ENCODE measurements at regions not wholly inside any gene's neighbourhood (a gene's known extent, or its start where the extent isn't known, plus 50 kb on each side); places are given as distances from the start of the nearest gene placed in this dataset.

DNA sequence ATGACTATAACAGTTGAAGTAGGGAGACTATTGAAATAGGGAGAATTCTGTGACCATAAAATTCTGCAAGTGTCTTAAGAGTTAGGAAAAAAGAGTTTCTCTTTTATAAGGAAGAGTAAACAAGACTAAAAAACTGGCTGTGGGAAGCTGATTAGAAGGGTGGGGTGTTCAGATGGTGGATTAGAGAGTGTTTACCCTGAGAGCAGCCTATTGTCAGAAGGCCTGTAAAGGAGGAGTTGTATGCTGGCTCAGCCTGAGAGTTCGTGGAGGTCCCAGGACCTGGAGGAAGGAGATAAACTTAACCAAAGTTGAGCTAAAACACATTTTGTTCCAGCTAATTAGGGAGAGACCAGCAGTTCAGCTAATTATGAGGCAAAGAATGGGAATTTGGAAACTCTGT lies 629.7 kb downstream of the PCDH7 start:
- Histone ChIP-seq H3K27ac (ENCODE audit: low read depth, low read length) (no peak overlapping the region), H3K4me1 (ENCODE audit: insufficient read depth, low read length) (no peaks in the 10 kb centered on the region), H3K27me3 (ENCODE audit: insufficient read depth, low read length) (no peaks in the 10 kb centered on the region), H3K36me3 (ENCODE audit: insufficient read depth, low read length) (no peaks in the 10 kb centered on the region), H3K9me3 (ENCODE audit: control insufficient read depth in 1 of 2, low read length in 2 of 2) (no peaks in the 10 kb centered on the region), H3K4me3 (ENCODE audit: low read length in 2 of 2) (no peak overlapping the region)
- intact Hi-C loops (cut with micrococcal nuclease) = no loop called here
- Mint-ChIP-seq H3K9me3 (peaks cover 0 to 7% (median 1%) of the 10 kb centered on the region in 8 donors), H3K4me1 (no peaks in the 10 kb centered on the region), H3K4me3 (no peak overlapping the region), H3K27ac (no peak overlapping the region), H3K36me3 (no peaks in the 10 kb centered on the region), H3K27me3 (no peaks in the 10 kb centered on the region)
- ChIA-PET CTCF (ENCODE audit: partially characterized antibody) (no interaction called here), POLR2A (ENCODE audit: partially characterized antibody) (no interaction called here)
- no peak for DNase-seq

DNA sequence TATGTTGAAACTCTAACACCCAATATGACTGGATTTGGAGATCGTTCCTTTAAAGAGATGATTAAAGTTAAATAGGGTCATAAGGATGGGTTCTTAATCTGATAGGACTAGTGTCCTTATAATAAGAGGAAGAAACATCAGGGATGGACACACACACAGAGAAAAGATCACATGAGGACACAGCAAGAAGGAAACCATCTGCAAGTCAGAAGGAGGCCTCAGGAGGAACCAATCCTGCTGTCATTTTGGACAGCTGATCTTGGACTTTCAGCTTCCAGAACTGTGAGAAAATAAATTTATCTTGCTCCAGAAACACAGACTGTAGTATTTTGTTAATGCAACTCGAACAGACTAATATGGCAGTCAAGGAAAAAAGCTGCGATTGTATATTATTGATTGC lies 631.5 kb downstream of the PCDH7 start:
- no peak overlapping the region for H3K27ac Mint-ChIP-seq
- H3K9me3 Mint-ChIP-seq = peaks cover 0 to 7% (median 3%) of the 10 kb centered on the region in 8 donors
- Histone ChIP-seq H3K4me3 (ENCODE audit: low read length in 2 of 2) (no peak overlapping the region), H3K9me3 (ENCODE audit: control insufficient read depth in 1 of 2, low read length in 2 of 2) (no peaks in the 10 kb centered on the region), H3K36me3 (ENCODE audit: insufficient read depth, low read length) (no peaks in the 10 kb centered on the region), H3K27ac (ENCODE audit: low read depth, low read length) (no peak overlapping the region), H3K27me3 (ENCODE audit: insufficient read depth, low read length) (no peaks in the 10 kb centered on the region), H3K4me1 (ENCODE audit: insufficient read depth, low read length) (no peaks in the 10 kb centered on the region)
- POLR2A ChIA-PET (ENCODE audit: partially characterized antibody) = no interaction called here
- DNase-seq = no peak
- CTCF ChIA-PET (ENCODE audit: partially characterized antibody) = no interaction called here
- H3K4me3 Mint-ChIP-seq = no peak overlapping the region
- H3K4me1 Mint-ChIP-seq = no peaks in the 10 kb centered on the region
- H3K27me3 Mint-ChIP-seq = no peaks in the 10 kb centered on the region
- no peaks in the 10 kb centered on the region for H3K36me3 Mint-ChIP-seq
- intact Hi-C loops (cut with micrococcal nuclease) = no loop called here

DNA sequence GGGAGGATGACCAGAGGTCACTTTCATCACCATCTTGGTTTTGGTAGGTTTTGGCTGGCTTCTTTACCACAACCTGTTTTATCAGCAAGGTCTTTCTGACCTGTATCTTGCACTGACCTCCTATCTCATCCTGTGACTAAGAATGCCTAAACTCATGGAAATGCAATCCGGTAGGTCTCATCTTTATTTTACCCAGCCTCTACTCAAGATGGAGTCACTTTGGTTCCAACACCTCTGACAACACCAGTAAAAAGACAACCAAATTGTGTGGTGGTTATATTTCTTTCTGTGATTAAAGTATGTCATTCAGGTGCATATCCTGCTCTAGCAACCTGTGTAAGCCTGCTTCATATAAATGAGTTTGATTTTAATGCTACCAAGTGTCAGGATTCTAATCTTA lies 636.7 kb downstream of the PCDH7 start:
- Mint-ChIP-seq H3K4me1 (no peaks in the 10 kb centered on the region), H3K27me3 (no peaks in the 10 kb centered on the region), H3K27ac (no peak overlapping the region), H3K9me3 (peaks cover 0 to 4% (median under 1%) of the 10 kb centered on the region in 8 donors), H3K36me3 (no peaks in the 10 kb centered on the region), H3K4me3 (no peak overlapping the region)
- Histone ChIP-seq H3K27ac (ENCODE audit: low read depth, low read length) (no peak overlapping the region), H3K9me3 (ENCODE audit: control insufficient read depth in 1 of 2, low read length in 2 of 2) (no peaks in the 10 kb centered on the region), H3K4me3 (ENCODE audit: low read length in 2 of 2) (no peak overlapping the region), H3K4me1 (ENCODE audit: insufficient read depth, low read length) (no peaks in the 10 kb centered on the region), H3K36me3 (ENCODE audit: insufficient read depth, low read length) (no peaks in the 10 kb centered on the region), H3K27me3 (ENCODE audit: insufficient read depth, low read length) (no peaks in the 10 kb centered on the region)
- ChIA-PET CTCF (ENCODE audit: partially characterized antibody) (no interaction called here), POLR2A (ENCODE audit: partially characterized antibody) (no interaction called here)
- intact Hi-C loops (cut with micrococcal nuclease) = no loop called here
- DNase-seq = no peak

DNA sequence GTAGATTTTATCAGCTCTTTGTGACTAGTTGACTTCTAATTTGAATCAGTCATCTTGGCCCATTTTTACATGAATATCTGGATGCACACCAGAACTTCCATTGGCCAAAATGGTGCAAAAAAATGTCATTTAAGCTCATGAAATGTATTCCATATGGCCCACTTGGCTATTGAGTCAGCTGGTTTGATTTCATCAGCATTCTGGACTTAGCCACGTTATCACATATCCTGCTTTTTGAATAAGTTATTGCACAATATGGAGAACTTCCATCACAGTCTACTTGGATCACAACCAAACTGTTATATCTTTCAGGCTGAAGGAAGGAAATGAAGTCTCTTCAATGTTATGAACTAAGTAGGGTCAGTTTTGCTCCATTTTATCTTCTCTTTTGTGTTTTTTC lies 640.6 kb downstream of the PCDH7 start:
- CTCF ChIA-PET (ENCODE audit: partially characterized antibody) = no interaction called here
- no peak overlapping the region for H3K4me3 ChIP-seq (ENCODE audit: low read length in 2 of 2)
- Mint-ChIP-seq H3K4me3 (no peak overlapping the region), H3K27ac (no peak overlapping the region), H3K9me3 (peaks cover 0 to 6% (median 1%) of the 10 kb centered on the region in 8 donors), H3K36me3 (no peaks in the 10 kb centered on the region), H3K27me3 (no peaks in the 10 kb centered on the region), H3K4me1 (no peaks in the 10 kb centered on the region)
- H3K9me3 ChIP-seq (ENCODE audit: control insufficient read depth in 1 of 2, low read length in 2 of 2) = no peaks in the 10 kb centered on the region
- H3K27ac ChIP-seq (ENCODE audit: low read depth, low read length) = no peak overlapping the region
- H3K27me3 ChIP-seq (ENCODE audit: insufficient read depth, low read length) = no peaks in the 10 kb centered on the region
- no peak for DNase-seq
- H3K36me3 ChIP-seq (ENCODE audit: insufficient read depth, low read length) = no peaks in the 10 kb centered on the region
- intact Hi-C loops (cut with micrococcal nuclease) = no loop called here
- no peaks in the 10 kb centered on the region for H3K4me1 ChIP-seq (ENCODE audit: insufficient read depth, low read length)
- POLR2A ChIA-PET (ENCODE audit: partially characterized antibody) = no interaction called here

DNA sequence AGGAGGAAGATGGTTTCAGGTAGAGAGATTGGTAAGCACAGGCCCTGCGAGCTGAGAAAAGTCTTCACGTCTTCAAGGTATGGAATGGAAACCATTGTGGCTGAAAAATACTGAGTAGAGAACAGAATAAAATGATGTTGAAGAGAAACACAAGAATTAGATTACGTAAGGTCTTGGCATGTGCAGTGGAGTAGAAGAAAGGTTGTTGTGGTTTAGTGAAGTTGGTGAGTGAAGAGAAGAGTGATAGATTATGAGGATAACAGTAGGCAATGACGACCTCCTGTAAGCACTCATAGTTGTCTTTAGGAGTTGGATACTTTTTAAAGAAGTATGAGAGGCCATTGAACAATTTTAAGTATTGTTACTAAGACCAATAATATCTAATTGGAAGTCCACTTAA lies 642.6 kb downstream of the PCDH7 start:
- Histone ChIP-seq H3K36me3 (ENCODE audit: insufficient read depth, low read length) (no peaks in the 10 kb centered on the region), H3K9me3 (ENCODE audit: control insufficient read depth in 1 of 2, low read length in 2 of 2) (no peaks in the 10 kb centered on the region), H3K27ac (ENCODE audit: low read depth, low read length) (no peak overlapping the region), H3K4me1 (ENCODE audit: insufficient read depth, low read length) (no peaks in the 10 kb centered on the region), H3K27me3 (ENCODE audit: insufficient read depth, low read length) (no peaks in the 10 kb centered on the region), H3K4me3 (ENCODE audit: low read length in 2 of 2) (no peak overlapping the region)
- DNase-seq = no peak
- Mint-ChIP-seq H3K4me3 (no peak overlapping the region), H3K36me3 (no peaks in the 10 kb centered on the region), H3K9me3 (peaks cover 0 to 12% (median 1%) of the 10 kb centered on the region in 8 donors), H3K27ac (no peak overlapping the region), H3K4me1 (no peaks in the 10 kb centered on the region), H3K27me3 (no peaks in the 10 kb centered on the region)
- CTCF ChIA-PET (ENCODE audit: partially characterized antibody) = no interaction called here
- POLR2A ChIA-PET (ENCODE audit: partially characterized antibody) = no interaction called here
- intact Hi-C loops (cut with micrococcal nuclease) = no loop called here

DNA sequence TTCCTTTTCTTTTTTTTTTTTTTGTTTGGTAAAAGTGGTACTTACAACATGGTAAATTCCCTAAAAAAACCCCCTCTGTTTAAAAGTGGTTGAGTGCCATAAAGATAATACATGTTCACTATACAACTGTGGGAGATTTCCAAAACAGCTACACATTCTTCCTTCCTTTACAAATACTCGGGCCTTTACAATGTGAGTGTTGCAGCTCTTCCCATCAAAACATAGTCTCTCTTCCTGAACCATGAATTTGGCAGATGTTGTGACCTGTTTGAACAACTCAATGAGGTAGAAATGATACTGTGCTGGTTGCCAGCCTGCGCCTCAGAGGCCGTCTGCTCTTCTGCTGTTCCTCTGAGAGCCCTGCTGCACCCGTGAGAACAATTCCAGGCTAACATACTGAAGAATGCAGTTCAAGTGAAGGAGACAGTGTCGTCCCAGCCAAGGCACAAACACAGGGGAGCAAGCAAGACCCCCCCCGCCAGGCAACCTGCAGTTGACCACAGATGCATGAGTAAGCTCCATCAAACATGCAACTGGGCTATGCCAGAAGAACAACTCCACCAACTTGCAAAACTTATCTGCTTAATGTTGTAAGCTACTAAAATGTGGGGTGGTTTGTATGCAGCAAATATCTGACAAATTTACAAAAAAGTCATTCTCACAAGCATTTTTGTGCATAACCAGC lies 645.0 kb downstream of the PCDH7 start:
- DNase-seq = no peak
- no peaks in the 10 kb centered on the region for H3K27me3 Mint-ChIP-seq
- H3K4me1 ChIP-seq (ENCODE audit: insufficient read depth, low read length) = no peaks in the 10 kb centered on the region
- H3K27ac ChIP-seq (ENCODE audit: low read depth, low read length) = no peak overlapping the region
- H3K36me3 Mint-ChIP-seq = no peaks in the 10 kb centered on the region
- POLR2A ChIA-PET (ENCODE audit: partially characterized antibody) = no interaction called here
- intact Hi-C loops (cut with micrococcal nuclease) = no loop called here
- no peak overlapping the region for H3K27ac Mint-ChIP-seq
- no peaks in the 10 kb centered on the region for H3K27me3 ChIP-seq (ENCODE audit: insufficient read depth, low read length)
- H3K9me3 Mint-ChIP-seq = peaks cover 0 to 12% (median 2%) of the 10 kb centered on the region in 8 donors
- no peak overlapping the region for H3K4me3 ChIP-seq (ENCODE audit: low read length in 2 of 2)
- no peak overlapping the region for H3K4me3 Mint-ChIP-seq
- H3K9me3 ChIP-seq (ENCODE audit: control insufficient read depth in 1 of 2, low read length in 2 of 2) = no peaks in the 10 kb centered on the region
- no peaks in the 10 kb centered on the region for H3K4me1 Mint-ChIP-seq
- no peaks in the 10 kb centered on the region for H3K36me3 ChIP-seq (ENCODE audit: insufficient read depth, low read length)
- CTCF ChIA-PET (ENCODE audit: partially characterized antibody) = interaction anchor here (0.6 kb wide), 1 partner anchor 51 kb away, joined by 3 read pairs; no protein-coding TSS in a partner anchor

GRCh38 chr4:31366041-31366440 lies 645.9 kb downstream of the PCDH7 start:
- intact Hi-C loops (cut with micrococcal nuclease) = no loop called here
- CTCF ChIA-PET (ENCODE audit: partially characterized antibody) = no interaction called here
- H3K4me3 Mint-ChIP-seq = no peak overlapping the region

More at GRCh38 chr4:31366041-31366440, 645.9 kb downstream of the PCDH7 start:
- no peak for DNase-seq
- Mint-ChIP-seq H3K36me3 (no peaks in the 10 kb centered on the region), H3K4me1 (no peaks in the 10 kb centered on the region), H3K27ac (no peak overlapping the region), H3K9me3 (peaks cover 0 to 12% (median 2%) of the 10 kb centered on the region in 8 donors), H3K27me3 (no peaks in the 10 kb centered on the region)
- Histone ChIP-seq H3K9me3 (ENCODE audit: control insufficient read depth in 1 of 2, low read length in 2 of 2) (no peaks in the 10 kb centered on the region), H3K36me3 (ENCODE audit: insufficient read depth, low read length) (no peaks in the 10 kb centered on the region), H3K27me3 (ENCODE audit: insufficient read depth, low read length) (no peaks in the 10 kb centered on the region), H3K4me1 (ENCODE audit: insufficient read depth, low read length) (no peaks in the 10 kb centered on the region), H3K27ac (ENCODE audit: low read depth, low read length) (no peak overlapping the region), H3K4me3 (ENCODE audit: low read length in 2 of 2) (no peak overlapping the region)
- POLR2A ChIA-PET (ENCODE audit: partially characterized antibody) = no interaction called here
